Type B pancreatic cell (in vitro differentiated cells): ENCODE measurements at regions not wholly inside any gene's neighbourhood (a gene's known extent, or its start where the extent isn't known, plus 50 kb on each side); places are given as distances from the start of the nearest gene placed in this dataset.

ENCODE experiments used
- DNase-seq: peaks from one replicate; pipeline ENCODE4 v3.0.0; 2021; ENCODE audit warnings: mixed read lengths; ENCODE audit not compliant: unreplicated experiment; ENCODE audit errors: extremely low spot score
- H3K27ac Mint-ChIP-seq: 2 replicates; pipeline ENCODE4 v1.8.0; 2021; ENCODE audit warnings: mild to moderate bottlenecking, mixed read lengths
- H3K27me3 Mint-ChIP-seq: 2 replicates; pipeline ENCODE4 v1.8.0; 2021; ENCODE audit warnings: mixed read lengths
- H3K36me3 Mint-ChIP-seq: 2 replicates; pipeline ENCODE4 v1.8.0; 2021; ENCODE audit warnings: mixed read lengths
- H3K4me1 Mint-ChIP-seq: one replicate; pipeline ENCODE4 v1.8.0; 2021; ENCODE audit warnings: mixed read lengths; ENCODE audit not compliant: unreplicated experiment
- H3K4me3 Mint-ChIP-seq: 2 replicates; pipeline ENCODE4 v1.8.0; 2021; ENCODE audit warnings: mild to moderate bottlenecking, mixed read lengths
- H3K9me3 Mint-ChIP-seq: 2 replicates; pipeline ENCODE4 v1.8.0; 2021; ENCODE audit warnings: mixed read lengths
- TF ChIP-seq, protein P1 (sequence below): fragments of 200-600 bp; sonication (generic); conservative IDR thresholded peaks from 2 replicates; pipeline ENCODE4 v1.5.0; 2021; ENCODE audit warnings: antibody characterized with exemption, mild to moderate bottlenecking

DNA sequence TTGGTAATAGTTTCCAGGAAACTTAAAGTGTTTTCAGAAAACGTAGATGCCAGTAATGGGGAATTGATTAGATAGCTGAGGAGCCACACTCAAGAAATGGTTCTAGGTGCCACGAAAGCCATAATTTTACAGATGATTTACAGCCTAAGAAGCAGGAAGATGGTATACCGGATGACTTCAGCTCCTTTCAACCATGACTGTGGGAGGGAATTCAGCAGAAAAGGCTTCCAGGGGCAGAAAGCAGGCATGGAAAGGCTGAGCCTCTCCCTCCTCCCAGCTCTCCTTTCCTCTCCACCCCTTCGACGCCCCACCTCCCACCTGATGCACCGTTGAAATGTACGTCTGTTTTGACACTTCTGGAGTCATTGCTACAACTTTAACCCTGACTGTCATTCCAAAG is 68.6 kb upstream of the SMIM21 start:
- Mint-ChIP-seq H3K27me3 (no peaks in the 10 kb centered on the region), H3K9me3 (no peaks in the 10 kb centered on the region), H3K4me3 (no peak overlapping the region), H3K27ac (no peak overlapping the region), H3K36me3 (no peaks in the 10 kb centered on the region), H3K4me1 (peaks cover 10% of the 10 kb centered on the region)
- TF ChIP-seq, protein P1, sequence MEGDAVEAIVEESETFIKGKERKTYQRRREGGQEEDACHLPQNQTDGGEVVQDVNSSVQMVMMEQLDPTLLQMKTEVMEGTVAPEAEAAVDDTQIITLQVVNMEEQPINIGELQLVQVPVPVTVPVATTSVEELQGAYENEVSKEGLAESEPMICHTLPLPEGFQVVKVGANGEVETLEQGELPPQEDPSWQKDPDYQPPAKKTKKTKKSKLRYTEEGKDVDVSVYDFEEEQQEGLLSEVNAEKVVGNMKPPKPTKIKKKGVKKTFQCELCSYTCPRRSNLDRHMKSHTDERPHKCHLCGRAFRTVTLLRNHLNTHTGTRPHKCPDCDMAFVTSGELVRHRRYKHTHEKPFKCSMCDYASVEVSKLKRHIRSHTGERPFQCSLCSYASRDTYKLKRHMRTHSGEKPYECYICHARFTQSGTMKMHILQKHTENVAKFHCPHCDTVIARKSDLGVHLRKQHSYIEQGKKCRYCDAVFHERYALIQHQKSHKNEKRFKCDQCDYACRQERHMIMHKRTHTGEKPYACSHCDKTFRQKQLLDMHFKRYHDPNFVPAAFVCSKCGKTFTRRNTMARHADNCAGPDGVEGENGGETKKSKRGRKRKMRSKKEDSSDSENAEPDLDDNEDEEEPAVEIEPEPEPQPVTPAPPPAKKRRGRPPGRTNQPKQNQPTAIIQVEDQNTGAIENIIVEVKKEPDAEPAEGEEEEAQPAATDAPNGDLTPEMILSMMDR, result no peak
- DNase-seq, result no peak

DNA sequence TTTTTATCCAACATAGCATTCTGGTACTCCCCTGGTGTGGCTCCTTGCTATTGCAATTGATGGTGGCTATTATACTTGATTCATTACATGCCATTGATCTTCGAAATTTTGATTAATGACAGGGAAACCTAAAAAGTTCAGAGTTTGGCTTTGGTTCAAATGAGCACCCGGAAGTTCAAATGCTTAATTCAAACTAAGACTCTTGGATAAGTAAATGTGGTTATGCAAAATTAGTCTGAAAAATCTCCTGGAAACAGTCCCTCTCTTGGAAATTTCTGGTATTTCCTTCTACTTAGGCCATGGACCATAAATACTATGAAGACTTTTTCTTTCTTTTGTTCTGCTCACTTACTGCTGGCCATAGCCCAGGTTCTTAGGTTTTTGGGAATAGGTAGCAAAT is 65.3 kb upstream of the SMIM21 start:
- Mint-ChIP-seq H3K36me3 (no peaks in the 10 kb centered on the region), H3K4me1 (peaks cover 10% of the 10 kb centered on the region), H3K27me3 (no peaks in the 10 kb centered on the region), H3K4me3 (no peak overlapping the region), H3K27ac (no peak overlapping the region), H3K9me3 (no peaks in the 10 kb centered on the region)
- TF ChIP-seq, protein P1, result no peak
- no peak for DNase-seq

DNA sequence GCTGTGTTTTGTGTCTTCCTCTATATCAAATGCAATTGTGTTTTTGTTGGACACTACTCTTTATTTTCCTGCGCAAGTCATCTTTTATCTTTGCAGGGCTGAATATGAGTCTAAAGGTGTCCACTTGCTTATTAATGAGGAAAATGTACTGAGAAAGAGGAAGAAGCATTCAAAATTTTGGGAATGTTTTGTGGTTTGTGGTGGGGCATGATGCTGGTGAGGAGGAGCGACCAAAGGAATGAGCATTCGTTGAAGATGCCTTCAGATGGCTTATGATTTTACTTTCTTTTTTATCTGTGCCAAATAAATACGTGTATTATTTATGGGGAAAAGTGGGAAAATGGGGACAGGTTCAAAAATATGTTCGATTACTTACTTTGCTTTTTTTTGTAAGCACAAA is 63.9 kb upstream of the SMIM21 start:
- TF ChIP-seq, protein P1, result no peak
- H3K9me3 Mint-ChIP-seq, result no peaks in the 10 kb centered on the region
- no peak for DNase-seq
- H3K4me1 Mint-ChIP-seq, result peaks cover 10% of the 10 kb centered on the region
- no peaks in the 10 kb centered on the region for H3K27me3 Mint-ChIP-seq
- no peak overlapping the region for H3K4me3 Mint-ChIP-seq
- H3K36me3 Mint-ChIP-seq, result no peaks in the 10 kb centered on the region
- H3K27ac Mint-ChIP-seq, result no peak overlapping the region

DNA sequence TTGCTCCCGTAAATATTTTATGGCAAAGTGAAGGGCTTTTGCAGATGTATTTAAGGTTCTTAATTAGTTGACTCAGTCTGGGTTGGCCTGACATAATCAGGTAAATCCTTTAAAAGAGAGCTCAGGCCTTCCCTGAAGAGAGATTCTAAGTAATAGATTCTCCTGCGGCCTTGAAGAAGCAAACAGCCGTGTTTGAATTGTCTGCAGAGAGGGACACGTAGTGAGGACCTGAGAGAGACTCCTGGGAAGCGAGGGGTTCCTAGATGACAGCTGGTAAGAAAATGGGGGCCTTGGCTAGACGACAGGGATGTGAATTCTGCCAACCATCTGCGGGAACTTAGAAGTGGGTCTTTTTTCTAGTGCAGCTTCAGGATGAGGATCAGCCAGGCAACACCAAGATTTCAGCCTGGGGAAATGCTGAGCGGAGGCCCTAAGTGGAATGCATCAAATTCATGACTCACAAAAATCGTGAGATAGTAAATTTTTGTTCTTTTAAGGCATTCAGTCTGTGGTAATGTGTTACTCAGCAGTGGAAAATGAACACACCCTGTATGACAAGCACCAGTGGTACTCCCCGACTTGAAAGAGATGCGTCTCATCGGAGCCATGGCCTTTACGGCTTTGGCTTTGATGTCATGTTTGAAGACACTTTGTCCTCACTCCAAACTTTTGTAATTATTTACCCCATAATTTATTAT is 62.1 kb upstream of the SMIM21 start:
- Mint-ChIP-seq H3K36me3 (no peaks in the 10 kb centered on the region), H3K27ac (no peak overlapping the region), H3K9me3 (peaks cover 4% of the 10 kb centered on the region), H3K4me1 (peaks cover 7% of the 10 kb centered on the region), H3K4me3 (no peak overlapping the region), H3K27me3 (no peaks in the 10 kb centered on the region)
- TF ChIP-seq, protein P1, result no peak
- DNase-seq, result no peak

DNA sequence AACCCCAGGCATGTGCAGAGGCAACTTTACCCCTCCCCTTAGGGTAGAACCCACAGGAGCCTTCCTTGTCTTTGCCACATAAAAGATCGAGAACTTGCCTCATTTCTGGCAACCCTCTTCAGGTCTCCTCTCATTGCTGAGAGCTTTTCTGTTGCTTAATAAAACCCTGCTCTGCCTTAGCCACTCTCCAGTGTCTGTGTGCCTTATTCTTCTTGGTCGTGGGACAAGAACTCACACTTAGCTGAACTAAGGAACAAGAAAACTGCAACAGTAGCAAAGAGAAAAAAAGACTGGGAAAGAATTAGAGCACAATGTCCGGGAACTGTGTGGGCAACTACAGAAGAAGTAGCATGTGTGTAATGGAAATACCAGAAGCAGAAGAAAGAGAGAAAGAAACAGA is 56.2 kb upstream of the SMIM21 start:
- no peak overlapping the region for H3K27ac Mint-ChIP-seq
- peaks cover 4% of the 10 kb centered on the region for H3K27me3 Mint-ChIP-seq
- peaks cover 18% of the 10 kb centered on the region for H3K9me3 Mint-ChIP-seq
- peaks cover 5% of the 10 kb centered on the region for H3K36me3 Mint-ChIP-seq
- H3K4me1 Mint-ChIP-seq, result peaks cover 6% of the 10 kb centered on the region
- TF ChIP-seq, protein P1, result no peak
- H3K4me3 Mint-ChIP-seq, result no peak overlapping the region
- no peak for DNase-seq

DNA sequence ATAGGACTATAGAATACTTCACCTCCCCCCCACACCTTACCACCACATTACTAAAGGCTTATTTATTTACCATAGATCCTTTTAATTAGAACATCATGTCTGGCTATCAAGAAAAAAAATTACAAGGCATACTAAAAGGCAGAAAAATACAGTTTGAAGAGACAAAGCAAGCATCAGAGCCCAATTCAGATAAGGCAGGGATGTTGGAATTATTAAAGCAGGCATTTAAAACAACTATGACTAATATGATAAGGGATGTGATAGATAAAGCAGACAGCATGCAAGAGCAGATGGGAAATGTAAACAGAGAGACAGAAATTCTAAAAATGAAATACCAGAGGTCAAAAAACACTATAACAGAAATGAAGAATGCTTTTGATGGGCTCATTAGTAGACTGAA is 55.4 kb upstream of the SMIM21 start:
- DNase-seq, result no peak
- Mint-ChIP-seq H3K36me3 (peaks cover 5% of the 10 kb centered on the region), H3K27me3 (peaks cover 4% of the 10 kb centered on the region), H3K27ac (no peak overlapping the region), H3K4me3 (no peak overlapping the region), H3K9me3 (peaks cover 18% of the 10 kb centered on the region), H3K4me1 (peaks cover 6% of the 10 kb centered on the region)
- TF ChIP-seq, protein P1, result no peak
